GM19467 (cell line): ENCODE measurements at regions not wholly inside any gene's neighbourhood (a gene's known extent, or its start where the extent isn't known, plus 50 kb on each side); places are given as distances from the start of the nearest gene placed in this dataset.

Source experiments
- ATAC-seq: cut with Tn5 transposase; IDR thresholded peaks from one replicate; pipeline ENCODE4 v1.9.1; 2021; ENCODE audit warnings: mild to moderate bottlenecking, moderate library complexity; ENCODE audit not compliant: unreplicated experiment

DNA sequence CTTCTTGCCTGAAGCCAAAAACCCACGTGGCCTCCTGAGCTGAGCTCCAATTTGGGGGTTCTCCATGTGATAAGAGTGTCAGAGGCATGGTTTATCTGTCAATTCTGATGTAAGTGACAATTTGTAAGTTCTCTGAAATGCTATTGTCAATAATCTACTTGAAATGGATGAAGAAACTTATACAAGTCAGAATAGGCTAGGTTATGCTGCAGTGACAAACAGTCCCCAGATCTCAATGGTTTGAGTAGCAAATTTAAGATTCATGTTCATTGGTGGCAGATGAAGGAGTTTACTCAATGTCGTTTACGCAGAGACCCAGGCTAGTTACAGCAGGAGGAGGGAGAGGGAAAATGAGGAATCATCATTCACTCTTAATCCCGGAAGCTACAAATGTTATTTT is 352.4 kb downstream of the KIF16B start:
- ATAC-seq = no peak

DNA sequence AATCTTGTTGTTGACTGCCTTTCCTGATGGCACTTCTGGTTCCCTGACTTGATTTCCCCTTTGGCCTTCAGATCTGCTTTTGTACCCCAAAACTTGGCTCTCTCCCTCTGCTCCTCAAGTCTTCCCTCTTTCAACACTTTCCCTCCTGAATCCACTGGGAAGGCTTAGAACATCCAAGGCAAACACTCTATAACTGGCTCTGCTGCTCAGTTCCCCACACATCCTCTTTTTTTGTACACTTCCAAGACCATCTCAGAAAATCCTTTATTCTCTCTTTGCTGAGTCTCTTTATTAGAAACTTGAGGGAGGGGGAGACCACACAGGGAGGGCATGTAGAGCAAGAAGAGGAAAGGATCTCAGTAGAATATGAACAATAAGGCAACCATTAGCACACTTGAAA is 354.1 kb downstream of the KIF16B start:
- ATAC-seq = no peak

DNA sequence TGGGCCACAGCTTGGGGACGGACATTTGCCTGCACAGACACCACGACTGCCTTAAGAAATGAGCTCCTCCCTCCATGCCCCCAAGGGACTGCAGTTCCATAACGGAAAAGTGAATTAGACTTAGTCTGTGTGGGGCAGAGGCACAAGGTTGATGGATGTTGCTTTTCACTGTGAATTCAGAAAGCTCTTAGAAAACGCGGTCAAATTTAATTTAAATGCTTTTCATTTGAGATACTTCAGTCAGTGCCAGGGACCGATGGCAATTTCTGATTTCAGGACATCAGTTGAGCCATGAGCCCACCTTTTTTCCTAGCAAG is 356.4 kb downstream of the KIF16B start:
- ATAC-seq = no peak

DNA sequence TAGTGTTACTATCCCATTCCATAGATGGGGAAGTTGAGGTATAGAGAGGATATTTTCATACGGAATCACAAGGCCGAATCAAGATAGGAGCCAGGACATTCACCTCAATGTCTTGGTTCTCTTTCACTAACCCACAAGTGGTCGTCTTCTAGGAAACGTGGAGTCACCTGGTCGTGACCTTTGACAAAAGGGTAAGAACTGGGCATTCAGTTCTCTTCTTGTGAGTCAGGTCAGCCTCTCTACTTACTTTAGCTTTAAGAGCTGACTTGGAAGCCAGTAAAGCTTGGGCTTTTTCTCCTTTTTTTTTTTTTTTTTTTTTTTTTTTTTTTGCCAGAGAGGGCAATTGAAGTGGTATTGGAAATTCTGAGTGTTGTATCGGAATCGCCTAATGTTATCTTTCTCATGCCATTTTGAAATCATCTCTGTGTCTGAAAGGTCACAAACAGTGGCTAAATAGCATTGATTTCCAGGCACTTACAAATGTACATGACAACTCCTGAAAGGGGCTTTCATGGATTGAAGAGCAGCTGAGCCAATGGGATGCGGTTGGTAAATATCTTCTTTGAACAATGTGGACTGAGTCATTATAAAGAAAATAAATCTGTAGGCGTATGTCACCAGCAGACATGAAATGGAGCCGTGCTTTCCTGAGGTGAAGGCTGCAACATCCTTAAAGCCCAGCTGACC is 356.9 kb downstream of the KIF16B start:
- ATAC-seq = no peak

DNA sequence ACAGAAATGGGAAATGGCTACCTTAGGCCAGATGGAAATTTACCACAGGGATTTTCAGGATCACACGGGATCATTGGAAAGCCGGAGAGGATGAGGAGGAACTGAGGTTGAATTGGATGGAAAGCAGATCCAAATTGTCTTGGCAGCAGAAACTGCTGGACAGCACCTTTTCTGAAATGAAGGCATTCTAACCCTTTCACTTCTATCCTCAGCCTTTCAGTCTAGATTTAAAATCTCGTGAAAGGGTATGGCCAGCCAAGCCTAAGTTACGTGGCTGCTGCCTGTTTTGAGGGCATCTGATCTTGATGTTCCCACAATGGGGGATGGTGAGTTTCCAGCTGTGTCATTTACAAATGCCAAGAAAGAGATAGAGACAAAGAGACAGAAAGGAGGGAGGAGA is 358.2 kb downstream of the KIF16B start:
- no peak for ATAC-seq

DNA sequence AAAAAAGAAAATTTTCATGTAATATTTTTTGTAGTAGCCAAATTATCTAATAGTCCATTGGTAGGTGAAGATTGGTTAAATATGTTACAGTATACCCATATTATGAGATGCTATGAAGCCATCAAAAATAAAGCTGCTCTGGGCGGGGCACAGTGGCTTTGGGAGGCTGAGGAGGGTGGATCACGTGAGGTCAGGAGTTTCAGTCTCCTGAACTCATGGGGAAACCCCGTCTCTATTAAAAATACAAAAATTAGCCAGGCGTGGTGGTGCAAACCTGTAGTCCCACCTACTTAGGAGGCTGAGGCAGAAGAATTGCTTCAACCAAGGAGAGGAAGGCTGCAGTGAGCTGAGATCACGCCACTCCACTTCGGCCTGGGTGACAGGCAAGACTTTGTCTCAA is 360.5 kb downstream of the KIF16B start:
- no peak for ATAC-seq

DNA sequence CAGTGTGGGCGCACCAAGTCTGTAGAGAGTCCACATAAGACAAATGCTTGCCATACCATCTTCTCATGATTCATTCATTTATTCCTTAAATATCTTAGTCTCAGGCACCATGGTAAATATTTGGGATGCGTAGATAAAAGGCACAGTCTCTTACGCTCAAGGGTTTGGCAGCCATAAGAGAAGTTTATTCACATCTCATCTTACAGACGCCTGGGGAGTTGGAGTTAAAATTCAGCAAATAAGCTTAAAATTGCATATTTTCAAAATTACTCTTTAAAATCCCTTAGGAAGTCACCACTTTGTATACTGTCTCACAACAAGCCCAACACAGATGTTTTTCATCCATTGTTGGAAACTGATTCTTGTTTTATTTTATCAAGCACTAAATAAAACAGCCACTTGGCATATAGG is 363.3 kb downstream of the KIF16B start:
- no peak for ATAC-seq

DNA sequence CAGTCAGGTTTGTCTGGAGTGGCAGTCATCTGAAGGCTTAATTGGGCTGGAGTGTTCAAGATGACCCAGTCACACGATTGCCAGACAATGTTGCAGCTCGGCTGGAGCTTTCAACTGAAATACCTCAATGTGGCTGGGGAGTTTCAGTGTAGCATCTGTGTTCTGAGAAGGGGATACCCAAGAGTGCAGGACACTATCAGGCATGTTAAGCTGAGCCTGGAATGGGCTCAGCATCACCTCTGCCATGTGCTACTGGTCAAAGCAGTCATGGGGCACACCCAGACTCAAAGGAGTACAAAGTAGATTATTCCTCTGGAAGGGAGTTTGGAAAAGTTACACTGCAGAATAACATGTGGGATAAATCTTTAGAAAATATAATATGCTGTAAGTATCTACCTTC is 363.9 kb downstream of the KIF16B start:
- ATAC-seq = no peak

DNA sequence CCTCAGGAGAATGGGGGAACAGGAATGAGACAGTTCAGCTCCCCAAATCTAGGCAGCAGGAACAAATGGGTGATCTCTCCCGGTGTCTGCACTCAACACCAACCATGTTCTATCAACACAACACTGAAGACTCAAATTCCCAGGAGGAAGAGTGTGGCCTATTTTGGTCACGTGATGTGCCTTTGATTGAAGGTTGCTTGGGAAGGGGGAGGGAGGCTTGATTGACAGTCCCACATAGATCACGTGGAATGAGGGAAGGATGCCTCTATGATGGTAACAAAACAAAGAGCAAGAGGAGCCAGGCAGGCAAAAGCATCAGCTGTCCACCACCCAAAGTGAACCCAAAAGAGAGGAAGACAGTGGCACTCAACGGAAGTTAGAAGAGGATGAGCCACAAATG is 364.8 kb downstream of the KIF16B start:
- ATAC-seq = no peak

DNA sequence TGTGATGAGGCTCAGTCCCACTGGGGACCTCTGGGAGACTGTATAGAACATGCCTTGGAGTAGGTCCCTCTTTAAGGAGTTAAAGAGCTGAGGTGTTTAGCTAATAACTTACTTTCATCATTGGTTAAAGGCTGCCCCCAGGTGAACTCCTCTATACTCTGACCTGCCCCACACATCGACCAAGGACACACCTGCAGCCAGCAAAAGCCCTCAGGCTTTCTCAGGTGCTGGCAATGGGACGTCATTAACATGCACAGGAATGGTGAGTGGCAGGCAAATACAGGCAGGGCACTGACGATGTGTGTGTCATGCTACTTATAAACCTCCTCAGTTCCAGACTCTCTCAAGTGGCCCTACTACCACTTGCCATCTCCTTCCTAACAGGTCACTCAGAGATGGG is 366.4 kb downstream of the KIF16B start:
- no peak for ATAC-seq

DNA sequence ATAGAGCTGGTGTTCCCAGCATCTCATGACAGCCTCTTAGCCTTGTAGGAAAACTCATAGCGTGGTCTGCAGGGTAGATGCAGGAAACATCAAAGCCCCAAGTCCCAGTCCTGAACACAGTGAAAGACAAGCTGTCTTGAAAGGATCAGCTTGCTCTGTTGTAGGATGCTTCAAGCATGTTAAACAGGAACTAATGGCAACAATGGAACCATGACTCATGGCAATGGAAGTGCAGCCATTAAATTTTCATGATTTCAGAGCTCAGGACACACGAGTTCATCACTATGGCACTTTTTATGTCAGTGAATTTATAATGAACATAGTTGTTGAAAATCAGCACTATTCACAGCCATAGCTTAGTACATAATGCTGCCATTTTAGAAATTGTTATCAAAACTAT is 367.7 kb downstream of the KIF16B start:
- no peak for ATAC-seq

DNA sequence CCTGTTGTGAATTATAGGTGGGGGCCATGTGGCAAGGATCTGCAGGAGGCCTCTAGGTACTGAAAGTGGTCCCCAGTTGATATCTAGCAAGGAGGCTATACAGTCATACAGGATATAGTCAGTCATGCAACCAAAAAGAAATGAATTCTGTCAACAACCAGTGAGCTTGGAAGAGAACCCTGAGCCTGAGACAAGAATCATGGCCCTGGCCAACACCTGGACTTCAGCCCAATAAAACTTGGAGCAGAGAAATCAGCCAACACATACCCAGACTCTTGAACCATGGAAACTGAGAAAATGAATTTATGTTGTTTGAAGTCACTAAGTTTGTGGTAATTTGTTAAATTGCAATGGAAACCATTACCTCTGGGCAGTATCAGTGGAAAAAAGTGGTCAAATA is 370.2 kb downstream of the KIF16B start:
- no peak for ATAC-seq

DNA sequence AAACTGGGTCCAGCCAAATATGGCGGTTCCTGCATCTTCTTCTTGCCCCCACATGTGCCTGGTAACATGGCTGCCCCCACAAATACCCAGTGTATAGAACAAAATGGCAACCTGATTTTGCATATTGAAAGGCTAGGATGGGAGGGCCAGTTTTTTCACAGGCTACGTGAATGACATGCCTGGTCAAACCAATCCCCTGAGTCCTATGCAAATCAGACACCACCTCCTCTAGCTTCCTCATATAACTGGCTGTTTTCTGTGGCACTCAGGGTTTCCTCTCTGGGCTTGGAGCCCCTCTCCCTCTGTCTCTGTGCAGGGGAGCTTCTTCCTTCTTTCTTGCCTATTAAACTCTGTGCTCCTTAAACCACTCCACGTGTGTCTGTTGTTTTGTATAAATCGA is 372.1 kb downstream of the KIF16B start:
- no peak for ATAC-seq

DNA sequence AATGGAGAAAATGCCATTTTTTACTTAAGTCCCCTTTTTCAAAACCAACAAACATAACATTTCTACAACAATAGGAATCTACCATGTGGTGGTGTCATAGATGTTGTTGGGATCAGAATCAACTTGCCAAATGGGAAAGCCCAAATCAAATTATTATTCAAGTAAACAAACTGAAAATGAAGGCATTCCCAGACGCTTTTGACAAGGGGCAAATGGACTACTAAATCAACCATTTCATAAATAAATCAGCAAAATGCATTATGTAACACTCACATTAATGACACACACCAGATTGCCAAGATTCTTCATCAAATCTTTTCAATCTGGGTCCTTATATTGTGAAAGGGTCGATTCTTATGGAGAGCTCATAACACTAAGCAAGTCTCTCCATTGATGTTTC is 375.6 kb downstream of the KIF16B start:
- no peak for ATAC-seq

DNA sequence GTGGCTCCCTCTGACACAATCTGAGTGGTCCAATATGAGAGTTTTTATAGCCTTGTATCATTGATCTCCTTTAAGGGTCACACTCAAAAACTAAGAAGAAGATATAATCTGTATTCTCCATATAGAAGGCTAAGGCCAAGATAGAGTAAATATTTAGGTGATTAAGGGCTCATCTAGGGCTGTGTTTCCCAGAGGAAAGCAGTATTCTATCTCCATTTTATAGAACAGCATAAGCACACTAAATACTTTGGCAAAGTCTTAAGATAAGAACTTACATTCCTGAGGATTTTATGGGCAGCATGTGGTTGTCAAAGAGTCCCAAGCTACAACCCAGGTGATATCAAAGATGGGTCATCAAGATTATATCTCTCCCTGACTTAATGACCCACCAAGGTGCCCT is 377.6 kb downstream of the KIF16B start:
- no peak for ATAC-seq

DNA sequence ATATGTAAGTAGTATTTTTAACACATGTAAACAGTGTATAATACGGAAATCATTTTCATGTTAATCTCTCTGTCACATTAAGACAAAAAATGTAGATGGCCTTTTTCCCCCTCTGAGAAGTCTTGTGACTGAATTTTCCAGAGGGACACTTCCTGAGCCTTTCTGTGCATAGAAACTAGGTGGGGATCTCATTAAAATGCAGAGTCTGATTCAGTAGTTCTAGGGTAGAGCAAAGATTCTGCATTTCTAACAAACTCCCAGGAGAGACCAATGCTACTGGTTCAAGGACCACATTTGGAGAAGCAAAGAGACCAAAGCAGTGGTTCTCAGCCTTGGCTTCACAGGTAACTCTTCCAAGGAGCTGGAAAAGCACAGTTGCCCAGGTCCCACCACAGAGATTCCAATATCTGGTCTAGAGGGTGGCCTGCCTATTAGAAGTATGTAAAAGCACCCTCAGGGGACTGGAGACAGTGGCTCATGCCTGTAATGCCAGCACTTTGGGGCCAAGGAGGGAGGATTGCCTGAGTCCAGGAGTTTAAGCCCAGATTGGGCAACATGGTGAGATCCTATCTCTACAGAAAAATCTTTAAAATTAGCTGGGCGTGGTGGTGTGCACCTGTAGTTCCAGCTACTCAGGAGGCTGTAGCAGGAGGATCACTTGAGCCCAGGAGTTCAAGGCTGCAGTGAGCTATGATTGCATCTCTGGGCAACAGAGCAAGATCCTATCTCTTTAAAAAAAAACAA is 378.5 kb downstream of the KIF16B start:
- ATAC-seq = no peak

DNA sequence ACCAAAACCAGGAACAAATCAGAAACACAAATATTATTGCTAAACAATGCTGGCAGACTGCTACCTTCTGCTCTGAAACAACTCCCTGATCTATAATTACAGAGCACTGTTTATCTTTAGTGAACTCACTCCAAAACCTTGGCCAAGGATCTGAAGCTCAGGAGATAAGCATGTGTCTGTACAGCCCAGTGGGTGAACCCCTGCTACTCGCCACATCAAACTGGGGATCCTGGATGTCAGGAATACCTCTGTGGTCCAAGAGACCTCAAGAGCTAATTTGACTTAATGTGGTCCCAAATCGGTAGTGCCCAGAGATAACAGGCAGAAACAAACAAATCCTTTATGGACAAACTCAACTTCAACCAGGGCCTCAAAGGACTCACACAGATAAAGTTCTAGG is 381.8 kb downstream of the KIF16B start:
- ATAC-seq = no peak

DNA sequence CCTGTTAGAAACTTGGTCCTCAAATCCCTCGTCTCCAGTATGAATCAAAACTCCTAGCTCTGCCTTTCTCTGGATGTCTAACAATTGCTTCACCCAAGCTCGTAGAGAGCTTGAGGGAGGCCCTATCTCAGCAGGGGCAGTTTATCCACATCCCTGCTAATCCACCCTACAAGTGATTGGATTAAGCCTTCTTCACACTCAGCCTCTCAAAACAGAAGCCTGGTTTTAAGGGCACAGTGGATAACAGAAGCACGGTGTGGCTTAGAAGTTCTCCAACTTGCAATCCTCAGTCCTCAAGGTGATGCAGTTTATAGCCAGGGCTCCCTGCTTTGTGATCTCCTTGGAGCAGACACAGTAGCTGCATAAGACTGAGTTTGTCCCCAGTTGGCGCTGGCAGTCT is 383.9 kb downstream of the KIF16B start:
- ATAC-seq = no peak

DNA sequence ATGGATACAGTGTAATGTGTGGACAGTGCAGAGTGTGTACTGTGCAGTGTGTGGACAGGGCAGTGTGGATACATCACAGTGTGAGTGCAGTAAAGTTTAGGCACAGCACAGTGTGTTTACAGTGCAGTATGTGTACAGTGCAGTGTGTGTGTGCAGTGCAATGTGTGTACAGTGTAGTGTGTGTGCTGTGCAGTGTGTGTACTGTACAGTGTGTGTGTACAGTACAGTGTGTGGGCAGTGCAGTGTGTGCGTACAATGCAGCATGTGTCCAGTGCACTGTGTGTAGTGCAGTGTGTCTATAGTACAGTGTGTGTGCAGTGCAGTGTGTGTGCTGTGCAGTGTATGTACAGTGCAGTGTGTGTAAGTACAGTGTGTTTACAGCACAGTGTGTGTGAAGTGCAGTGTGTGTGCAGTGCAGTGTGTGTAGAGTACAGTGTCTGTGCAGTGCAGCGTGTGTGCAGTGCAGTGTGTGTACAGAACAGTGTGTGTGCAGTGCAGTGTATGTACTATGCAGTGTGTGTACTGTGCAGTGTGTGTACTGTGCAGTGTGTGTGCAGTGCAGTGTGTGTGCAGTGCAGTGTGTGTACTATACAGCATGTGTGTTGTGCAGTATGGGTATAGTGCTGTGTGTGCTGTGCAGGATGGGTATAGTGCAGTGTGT is 385.2 kb downstream of the KIF16B start:
- no peak for ATAC-seq

DNA sequence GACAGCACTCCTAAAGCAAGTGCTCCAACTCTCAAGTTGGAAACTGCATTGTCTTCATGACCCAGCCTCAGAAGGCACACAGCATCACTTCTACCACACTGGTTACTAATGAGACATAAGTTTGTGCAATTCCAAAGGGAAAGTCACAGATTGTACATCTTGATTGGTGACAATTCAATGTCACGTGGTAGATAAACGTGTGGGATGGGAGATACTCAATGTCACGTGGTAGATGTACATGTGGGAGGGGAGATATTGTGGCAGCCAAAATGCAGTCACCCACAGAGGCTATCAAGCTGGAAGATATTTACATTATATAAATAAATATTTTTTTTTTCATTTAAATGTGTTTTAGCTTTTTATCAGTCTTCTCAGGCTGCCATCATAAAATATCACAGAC is 393.3 kb downstream of the KIF16B start:
- ATAC-seq = no peak

DNA sequence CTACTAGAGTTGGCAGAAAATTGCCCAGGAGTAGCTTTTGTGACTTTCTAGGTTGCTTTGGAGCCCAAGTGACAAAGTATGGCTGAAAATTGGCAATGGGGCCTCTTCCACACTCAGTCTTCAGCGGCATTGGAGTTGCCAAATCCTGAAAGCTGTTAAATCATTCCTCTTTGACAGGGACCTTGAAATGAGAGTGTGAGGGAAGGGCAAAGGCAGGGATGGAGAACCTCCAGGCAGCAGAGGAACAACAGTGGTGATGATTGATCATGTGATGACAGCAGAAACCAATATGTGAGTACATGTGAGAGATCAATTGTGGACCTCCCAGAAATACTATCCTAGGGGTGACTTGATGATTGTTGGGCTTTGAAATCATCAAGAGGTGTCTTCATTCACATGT is 393.9 kb downstream of the KIF16B start:
- no peak for ATAC-seq

DNA sequence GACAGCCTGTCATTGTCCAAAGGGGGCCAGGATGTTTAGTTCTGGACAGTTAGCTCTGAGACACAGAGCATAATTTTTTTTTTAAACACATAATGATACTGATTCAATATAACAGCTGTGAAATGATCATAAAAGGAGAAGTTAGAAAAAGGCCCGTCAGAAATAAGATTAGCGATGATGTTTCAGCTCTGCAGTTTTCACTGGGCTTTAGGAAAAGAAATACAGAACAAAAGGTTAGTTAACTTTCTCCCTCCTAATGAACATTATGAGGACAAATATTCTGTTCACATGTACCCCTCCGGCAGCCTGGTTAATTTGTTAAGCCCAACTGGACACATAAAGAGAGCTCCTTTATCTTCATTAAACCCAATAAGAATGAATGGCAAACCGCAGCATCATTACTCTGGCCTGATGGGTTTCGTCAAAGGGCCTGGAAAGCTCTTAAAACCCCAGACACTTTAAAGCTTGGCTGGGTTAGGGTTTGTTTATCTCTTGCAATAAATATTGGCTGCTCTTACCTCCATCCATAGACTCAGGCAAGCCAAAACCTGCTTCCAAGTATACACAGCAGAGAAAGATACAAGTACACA is 394.6 kb downstream of the KIF16B start:
- ATAC-seq = no peak
